A673 (cell line): ENCODE measurements at regions not wholly inside any gene's neighbourhood (a gene's known extent, or its start where the extent isn't known, plus 50 kb on each side); places are given as distances from the start of the nearest gene placed in this dataset.

Source experiments
- BruUV-seq: library from RNA; stranded (reverse); fragments of 400-500 nt; replicated peaks from 2 replicates; lab custom pipeline; 2021; lab: Mats Ljungman, UMichigan
- CTCF ChIA-PET: fragments of 300-600 bp; sonication (Branson Sonifier 250); formaldehyde crosslinking; loops from one replicate; lab custom pipeline; 2022; ENCODE audit warnings: antibody characterized with exemption; lab: Charles Lee
- POLR2A ChIA-PET: fragments of 300-600 bp; sonication (Branson Sonifier 250); formaldehyde crosslinking; loops from one replicate; lab custom pipeline; 2022; ENCODE audit warnings: antibody characterized with exemption; ENCODE audit not compliant: low non-redundant PET; lab: Charles Lee
- DNase-seq: peaks from one replicate; pipeline ENCODE4 v3.0.0-alpha.2; 2015; ENCODE audit warnings: low spot score
- H3K27ac ChIP-seq: fragments of 200-600 bp; sonication (generic); 2 replicates; pipeline ENCODE4 v1.5.1; 2016; ENCODE audit warnings: mixed run types, low read depth, mild to moderate bottlenecking, mixed read lengths, antibody characterized with exemption, low read length; ENCODE audit not compliant: poor library complexity, severe bottlenecking
- H3K27me3 ChIP-seq: fragments of 200-600 bp; sonication (generic); replicated peaks from 2 replicates; pipeline ENCODE4 v1.6.1; 2017; ENCODE audit warnings: mixed run types, low read depth, mild to moderate bottlenecking, mixed read lengths, antibody characterized with exemption, low read length; ENCODE audit not compliant: insufficient read depth, poor library complexity
- H3K36me3 ChIP-seq: fragments of 200-600 bp; sonication (generic); 2 replicates; pipeline ENCODE4 v1.6.1; 2016; ENCODE audit warnings: mixed run types, mild to moderate bottlenecking, mixed read lengths, antibody characterized with exemption, low read length; ENCODE audit not compliant: insufficient read depth, poor library complexity, severe bottlenecking
- H3K4me1 ChIP-seq: fragments of 200-600 bp; sonication (generic); 2 replicates; pipeline ENCODE4 v1.6.1; 2017; ENCODE audit warnings: mixed run types, mild to moderate bottlenecking, mixed read lengths, antibody characterized with exemption, low read length; ENCODE audit not compliant: insufficient read depth, poor library complexity, severe bottlenecking
- H3K4me3 ChIP-seq: fragments of 200-600 bp; sonication (generic); 2 replicates; pipeline ENCODE4 v1.5.1; 2016; ENCODE audit warnings: low read depth, mixed run types, mild to moderate bottlenecking, mixed read lengths, low read length; ENCODE audit not compliant: poor library complexity, severe bottlenecking
- H3K9me3 ChIP-seq: fragments of 200-600 bp; sonication (generic); 2 replicates; pipeline ENCODE4 v1.6.1; 2016; ENCODE audit warnings: mixed run types, low read depth, mild to moderate bottlenecking, mixed read lengths, antibody characterized with exemption, low read length; ENCODE audit not compliant: poor library complexity, severe bottlenecking
- CTCF ChIP-seq: fragments of 300-800, 200-600 bp; sonication (generic); conservative IDR thresholded peaks from 2 replicates; pipeline ENCODE4 v1.5.1; 2017; ENCODE audit warnings: low read depth, mild to moderate bottlenecking, antibody characterized with exemption, low read length, moderate library complexity, mixed read lengths
- EZH2 ChIP-seq: fragments of 200-600 bp; sonication (generic); IDR thresholded peaks from 2 replicates; pipeline ENCODE4 v1.6.1; 2017; ENCODE audit warnings: borderline replicate concordance, low read depth, mild to moderate bottlenecking, mixed read lengths, antibody characterized with exemption, low read length; ENCODE audit not compliant: poor library complexity, severe bottlenecking
- intact Hi-C: fragments of 100-400 bp; cut with micrococcal nuclease; formaldehyde crosslinking; loops from one replicate; pipeline ENCODE4 v1.10.0; 2022; ENCODE audit not compliant: unreplicated experiment

DNA sequence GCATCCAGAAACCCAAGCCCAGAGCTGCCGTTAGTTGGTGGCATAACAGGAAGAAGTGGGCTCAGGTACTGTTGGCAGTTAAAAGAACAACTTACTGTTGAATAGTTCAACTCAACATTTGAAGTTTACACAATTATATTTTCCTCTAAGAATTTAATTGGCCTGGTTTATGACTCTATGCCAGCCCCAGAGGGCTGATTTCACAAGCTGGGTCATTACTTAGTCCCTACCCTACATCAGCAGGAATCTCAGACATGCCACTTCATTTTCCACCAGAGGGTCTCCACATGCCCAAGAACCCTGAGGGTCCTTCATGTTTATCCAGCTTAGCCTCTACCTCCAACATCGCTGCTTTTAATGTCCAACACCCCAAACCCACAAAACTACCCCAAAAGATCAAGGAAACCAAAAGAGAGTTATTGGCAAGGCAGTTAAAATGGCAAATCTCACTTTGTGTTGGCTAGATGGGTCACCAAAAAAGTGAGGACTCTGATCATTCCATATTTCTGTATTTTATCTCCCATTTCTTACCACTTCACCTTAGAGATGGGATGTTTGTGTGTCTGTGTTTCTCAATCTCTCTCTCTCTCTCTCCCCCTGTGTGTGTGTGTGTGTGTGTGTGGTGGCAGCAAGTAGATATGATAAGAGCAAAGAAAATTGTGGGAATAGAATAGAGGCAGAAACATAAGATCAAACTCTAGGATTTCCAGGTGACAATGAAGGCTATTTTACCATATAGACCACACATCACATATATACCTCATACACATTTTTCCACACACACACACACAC lies 112.5 kb upstream of the TBX18 start:
- H3K36me3 ChIP-seq = no peaks in the 10 kb centered on the region
- no peak overlapping the region for H3K27ac ChIP-seq
- no peaks in the 10 kb centered on the region for H3K9me3 ChIP-seq
- peaks cover 16% of the 10 kb centered on the region for H3K4me1 ChIP-seq
- no peak overlapping the region for H3K4me3 ChIP-seq
- POLR2A ChIA-PET = no interaction called here
- TF ChIP-seq CTCF (no peak), EZH2 (no peak)
- BruUV-seq = no TSS peak
- H3K27me3 ChIP-seq = no peaks in the 10 kb centered on the region
- intact Hi-C loops = no loop called here
- CTCF ChIA-PET = no interaction called here
- DNase-seq = no peak

GRCh38 chr6:84872996-84873723 lies 108.8 kb upstream of the TBX18 start:
- ChIA-PET POLR2A (no interaction called here), CTCF (interaction anchor here (0.6 kb wide), 1 partner anchor 98 kb away, joined by 3 read pairs; no protein-coding TSS in a partner anchor)
- no TSS peak for BruUV-seq
- Histone ChIP-seq H3K27ac (peak overlapping the region; percentile 69), H3K4me3 (no peak overlapping the region), H3K9me3 (no peaks in the 10 kb centered on the region), H3K36me3 (no peaks in the 10 kb centered on the region), H3K4me1 (peaks cover 17% of the 10 kb centered on the region), H3K27me3 (no peaks in the 10 kb centered on the region)
- TF ChIP-seq CTCF (no peak), EZH2 (no peak)
- intact Hi-C loops = no loop called here
- DNase-seq = peak; percentile 19

GRCh38 chr6:84871925-84872324 lies 107.5 kb upstream of the TBX18 start:
- intact Hi-C loops = no loop called here
- ChIA-PET CTCF (no interaction called here), POLR2A (no interaction called here)
- Histone ChIP-seq H3K4me3 (no peak overlapping the region), H3K27ac (peak overlapping the region; percentile 47), H3K9me3 (no peaks in the 10 kb centered on the region), H3K4me1 (peaks cover 17% of the 10 kb centered on the region), H3K36me3 (no peaks in the 10 kb centered on the region), H3K27me3 (no peaks in the 10 kb centered on the region)
- TF ChIP-seq CTCF (no peak), EZH2 (no peak)
- no TSS peak for BruUV-seq
- no peak for DNase-seq
